ENCODE measurements at regions not wholly inside any gene's neighbourhood (a gene's known extent, or its start where the extent isn't known, plus 50 kb on each side); places are given as distances from the start of the nearest gene placed in this dataset.

DNA sequence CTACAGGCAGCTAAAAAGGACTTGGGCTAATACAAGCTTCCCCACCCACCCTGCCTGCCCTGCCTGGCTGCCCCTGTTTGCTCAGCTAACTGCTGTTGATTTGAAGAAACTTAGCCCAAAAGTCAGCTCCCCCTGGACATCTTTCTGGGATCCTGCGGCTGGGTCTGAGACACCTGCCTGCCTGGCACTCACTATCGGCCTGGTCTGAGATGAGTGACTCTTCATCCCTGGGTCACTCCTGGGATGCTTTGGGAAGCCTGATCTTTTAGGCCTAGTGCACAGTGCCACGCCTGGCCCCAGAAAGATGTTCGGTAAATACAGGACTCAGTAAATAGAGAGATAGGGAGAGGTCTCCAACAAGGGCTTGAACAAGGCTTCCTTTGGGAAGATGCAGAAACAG, 211.3 kb upstream of the DIO3 start:
- TF ChIP-seq, protein P1, sequence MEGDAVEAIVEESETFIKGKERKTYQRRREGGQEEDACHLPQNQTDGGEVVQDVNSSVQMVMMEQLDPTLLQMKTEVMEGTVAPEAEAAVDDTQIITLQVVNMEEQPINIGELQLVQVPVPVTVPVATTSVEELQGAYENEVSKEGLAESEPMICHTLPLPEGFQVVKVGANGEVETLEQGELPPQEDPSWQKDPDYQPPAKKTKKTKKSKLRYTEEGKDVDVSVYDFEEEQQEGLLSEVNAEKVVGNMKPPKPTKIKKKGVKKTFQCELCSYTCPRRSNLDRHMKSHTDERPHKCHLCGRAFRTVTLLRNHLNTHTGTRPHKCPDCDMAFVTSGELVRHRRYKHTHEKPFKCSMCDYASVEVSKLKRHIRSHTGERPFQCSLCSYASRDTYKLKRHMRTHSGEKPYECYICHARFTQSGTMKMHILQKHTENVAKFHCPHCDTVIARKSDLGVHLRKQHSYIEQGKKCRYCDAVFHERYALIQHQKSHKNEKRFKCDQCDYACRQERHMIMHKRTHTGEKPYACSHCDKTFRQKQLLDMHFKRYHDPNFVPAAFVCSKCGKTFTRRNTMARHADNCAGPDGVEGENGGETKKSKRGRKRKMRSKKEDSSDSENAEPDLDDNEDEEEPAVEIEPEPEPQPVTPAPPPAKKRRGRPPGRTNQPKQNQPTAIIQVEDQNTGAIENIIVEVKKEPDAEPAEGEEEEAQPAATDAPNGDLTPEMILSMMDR (IDR thresholded peaks at IDR 0.05; ENCODE audit: insufficient read depth, low read length, poor library complexity, severe bottlenecking): no peak
- TF ChIP-seq EZH2phosphoT487 (conservative IDR thresholded peaks at IDR 0.05; ENCODE audit: low read length): no peak
